Fibroblast of villous mesenchyme (primary cell): ENCODE measurements at regions not wholly inside any gene's neighbourhood (a gene's known extent, or its start where the extent isn't known, plus 50 kb on each side); places are given as distances from the start of the nearest gene placed in this dataset.

Experiments
- DNase-seq: peaks from one replicate; pipeline ENCODE4 v3.0.0-alpha.2; 2010; ENCODE audit warnings: low read depth
- H3K4me3 ChIP-seq: 2 replicates; pipeline ENCODE4 v1.5.1; 2011; ENCODE audit warnings: low read depth, mild to moderate bottlenecking, low read length
- CTCF ChIP-seq: IDR thresholded peaks from 2 replicates; pipeline ENCODE4 v1.5.1; 2012; ENCODE audit warnings: low read depth, mild to moderate bottlenecking, low read length; ENCODE audit not compliant: insufficient read depth

GRCh38 chr13:107742544-107742943 is 472.8 kb downstream of the LIG4 start:
- DNase-seq, result no peak
- no peak for TF ChIP-seq CTCF
- no peak overlapping the region for H3K4me3 ChIP-seq

- H3K4me3 ChIP-seq, result no peak overlapping the region
- DNase-seq, result no peak
- TF ChIP-seq CTCF, result no peak
Observed at GRCh38 chr13:107738004-107738403, 477.3 kb downstream of the LIG4 start.

- no peak for DNase-seq
- TF ChIP-seq CTCF, result no peak
Observed at GRCh38 chr13:107736731-107737130, 478.6 kb downstream of the LIG4 start.

GRCh38 chr13:107736170-107736569 is 479.2 kb downstream of the LIG4 start:
- no peak overlapping the region for H3K4me3 ChIP-seq
- DNase-seq, result no peak
- TF ChIP-seq CTCF, result no peak

More at GRCh38 chr13:107736731-107737130, 478.6 kb downstream of the LIG4 start:
- H3K4me3 ChIP-seq, result no peak overlapping the region

- H3K4me3 ChIP-seq, result no peak overlapping the region
- TF ChIP-seq CTCF, result no peak
- no peak for DNase-seq
Observed at GRCh38 chr13:107734891-107735625, 480.3 kb downstream of the LIG4 start.

- no peak overlapping the region for H3K4me3 ChIP-seq
- TF ChIP-seq CTCF, result no peak
- DNase-seq, result no peak
Observed at GRCh38 chr13:107733276-107733675, 482.1 kb downstream of the LIG4 start.

GRCh38 chr13:107730813-107731212 is 484.5 kb downstream of the LIG4 start:
- TF ChIP-seq CTCF, result no peak
- H3K4me3 ChIP-seq, result no peak overlapping the region
- no peak for DNase-seq
